Tibial nerve (tissue), 4 donors: ENCODE measurements at regions not wholly inside any gene's neighbourhood (a gene's known extent, or its start where the extent isn't known, plus 50 kb on each side); places are given as distances from the start of the nearest gene placed in this dataset.

Experiments used
- CTCF ChIP-seq, 5 experiments: fragments of 200-600 bp in 3 of 5; fragments of 450-650 bp in 2 of 5; sonication (generic) in 3 of 5; IDR thresholded peaks; one replicate each; pipeline ENCODE4 v1.5.1; 2016 to 2019; ENCODE audit warnings: antibody characterized with exemption in 5 of 5, mild to moderate bottlenecking in 3 of 5, moderate library complexity in 2 of 5
- EP300 ChIP-seq, 2 donors: sonication (generic); formaldehyde crosslinking; IDR thresholded peaks; one replicate each; pipeline ENCODE4 v1.6.1; 2017; ENCODE audit warnings: antibody characterized with exemption in 2 of 2, mild to moderate bottlenecking in 1 of 2

GRCh38 chr6:95318137-95318536 is 259.2 kb upstream of the MANEA start:
- no peak for TF ChIP-seq CTCF (IDR thresholded peaks at IDR 0.05)
- no peak for TF ChIP-seq EP300 (IDR thresholded peaks at IDR 0.05)
